ENCODE measurements at regions not wholly inside any gene's neighbourhood (a gene's known extent, or its start where the extent isn't known, plus 50 kb on each side); places are given as distances from the start of the nearest gene placed in this dataset.
"Not testable (repeated sequence)": the region's sequence is repeated elsewhere in the genome, so short reads cannot be mapped to it uniquely, and the experiment has no call there.

DNA sequence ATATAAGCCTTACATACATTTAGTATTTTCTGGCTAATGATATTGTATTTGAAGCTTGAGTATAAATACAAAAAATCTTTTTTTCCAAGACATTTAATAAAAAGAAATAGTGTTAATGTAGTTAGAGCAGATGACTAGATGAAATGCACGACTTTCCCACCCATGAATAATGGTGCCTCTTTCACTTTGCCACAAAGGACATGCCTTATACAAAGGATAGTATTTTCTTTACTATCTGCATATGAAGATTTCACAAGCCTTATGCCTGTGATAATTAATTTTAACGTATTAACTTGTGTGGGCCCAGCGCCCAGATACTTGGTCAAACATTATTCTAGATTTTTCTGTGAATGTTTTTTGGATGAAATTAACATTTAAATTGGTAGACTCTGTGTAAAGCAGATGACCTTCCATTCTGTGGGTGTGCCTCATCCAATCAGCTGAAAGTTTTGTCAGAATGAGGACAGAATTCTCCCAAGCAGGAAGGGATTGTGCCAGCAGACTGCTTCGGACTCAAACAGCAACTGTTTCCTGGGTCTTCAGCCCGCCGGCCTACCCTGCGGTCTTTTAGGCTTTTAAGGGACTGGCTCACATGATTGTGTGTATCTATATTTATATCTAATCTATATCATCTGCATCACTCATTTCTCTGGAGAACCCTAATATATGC lies 115.4 kb downstream of the USP22 start:
- Histone ChIP-seq H3K27ac (no peak overlapping the region), H3K27me3 (peaks cover 5% of the 10 kb centered on the region), H3K4me3 (ENCODE audit: low read depth in 1 of 2, low read length in 1 of 2) (no peak overlapping the region), H3K9me3 (no peaks in the 10 kb centered on the region), H3K4me1 (ENCODE audit: control insufficient read depth in 1 of 2, insufficient read depth in 1 of 2, low read depth in 1 of 2, low read length in 1 of 2) (no peaks in the 10 kb centered on the region), H3K36me3 (no peaks in the 10 kb centered on the region)
- TF ChIP-seq, protein P1, sequence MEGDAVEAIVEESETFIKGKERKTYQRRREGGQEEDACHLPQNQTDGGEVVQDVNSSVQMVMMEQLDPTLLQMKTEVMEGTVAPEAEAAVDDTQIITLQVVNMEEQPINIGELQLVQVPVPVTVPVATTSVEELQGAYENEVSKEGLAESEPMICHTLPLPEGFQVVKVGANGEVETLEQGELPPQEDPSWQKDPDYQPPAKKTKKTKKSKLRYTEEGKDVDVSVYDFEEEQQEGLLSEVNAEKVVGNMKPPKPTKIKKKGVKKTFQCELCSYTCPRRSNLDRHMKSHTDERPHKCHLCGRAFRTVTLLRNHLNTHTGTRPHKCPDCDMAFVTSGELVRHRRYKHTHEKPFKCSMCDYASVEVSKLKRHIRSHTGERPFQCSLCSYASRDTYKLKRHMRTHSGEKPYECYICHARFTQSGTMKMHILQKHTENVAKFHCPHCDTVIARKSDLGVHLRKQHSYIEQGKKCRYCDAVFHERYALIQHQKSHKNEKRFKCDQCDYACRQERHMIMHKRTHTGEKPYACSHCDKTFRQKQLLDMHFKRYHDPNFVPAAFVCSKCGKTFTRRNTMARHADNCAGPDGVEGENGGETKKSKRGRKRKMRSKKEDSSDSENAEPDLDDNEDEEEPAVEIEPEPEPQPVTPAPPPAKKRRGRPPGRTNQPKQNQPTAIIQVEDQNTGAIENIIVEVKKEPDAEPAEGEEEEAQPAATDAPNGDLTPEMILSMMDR (IDR thresholded peaks at IDR 0.05) = no peak

- Histone ChIP-seq H3K36me3 (no peaks in the 10 kb centered on the region), H3K9me3 (no peaks in the 10 kb centered on the region), H3K4me1 (ENCODE audit: control insufficient read depth in 1 of 2, insufficient read depth in 1 of 2, low read depth in 1 of 2, low read length in 1 of 2) (no peaks in the 10 kb centered on the region), H3K27me3 (peaks cover 5% of the 10 kb centered on the region), H3K27ac (no peak overlapping the region), H3K4me3 (ENCODE audit: low read depth in 1 of 2, low read length in 1 of 2) (no peak overlapping the region)
- TF ChIP-seq, protein P1 (IDR thresholded peaks at IDR 0.05) = no peak
Observed at GRCh38 chr17:20929334-20929733, 113.5 kb downstream of the USP22 start.

DNA sequence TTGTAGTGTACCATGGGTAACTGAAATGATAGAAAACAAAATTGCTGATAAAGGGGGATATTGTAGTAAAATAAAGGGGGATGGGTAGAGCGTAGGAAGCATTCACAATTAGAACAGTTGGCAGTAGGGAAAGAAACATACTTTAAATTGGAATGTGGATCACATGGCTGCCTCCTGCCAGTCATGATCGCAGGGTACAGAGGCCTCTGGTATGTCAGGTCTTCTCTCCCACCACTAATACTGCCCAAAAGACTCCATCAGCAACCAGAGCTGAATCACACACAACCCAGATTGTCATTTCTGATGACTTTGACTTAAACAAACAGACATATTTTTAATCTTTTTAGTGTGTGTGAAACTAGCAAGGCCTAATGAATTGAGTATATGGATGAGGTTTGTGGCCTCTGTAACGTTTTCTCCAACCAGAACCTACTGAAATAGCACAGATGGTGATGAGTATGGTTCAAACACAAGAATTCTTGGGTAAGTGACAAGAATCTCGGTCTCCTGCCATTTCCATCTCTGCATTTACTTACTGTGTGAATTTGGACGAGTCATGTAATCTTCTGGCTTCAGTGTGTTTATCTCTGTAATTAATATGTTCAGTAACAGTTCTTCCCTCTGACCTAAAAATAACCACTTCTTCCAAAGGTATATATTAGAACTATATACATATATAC lies 112.6 kb downstream of the USP22 start:
- Histone ChIP-seq H3K27me3 (peaks cover 5% of the 10 kb centered on the region), H3K27ac (no peak overlapping the region), H3K9me3 (no peaks in the 10 kb centered on the region), H3K36me3 (no peaks in the 10 kb centered on the region), H3K4me3 (ENCODE audit: low read depth in 1 of 2, low read length in 1 of 2) (no peak overlapping the region), H3K4me1 (ENCODE audit: control insufficient read depth in 1 of 2, insufficient read depth in 1 of 2, low read depth in 1 of 2, low read length in 1 of 2) (no peaks in the 10 kb centered on the region)
- TF ChIP-seq, protein P1 (IDR thresholded peaks at IDR 0.05) = no peak

DNA sequence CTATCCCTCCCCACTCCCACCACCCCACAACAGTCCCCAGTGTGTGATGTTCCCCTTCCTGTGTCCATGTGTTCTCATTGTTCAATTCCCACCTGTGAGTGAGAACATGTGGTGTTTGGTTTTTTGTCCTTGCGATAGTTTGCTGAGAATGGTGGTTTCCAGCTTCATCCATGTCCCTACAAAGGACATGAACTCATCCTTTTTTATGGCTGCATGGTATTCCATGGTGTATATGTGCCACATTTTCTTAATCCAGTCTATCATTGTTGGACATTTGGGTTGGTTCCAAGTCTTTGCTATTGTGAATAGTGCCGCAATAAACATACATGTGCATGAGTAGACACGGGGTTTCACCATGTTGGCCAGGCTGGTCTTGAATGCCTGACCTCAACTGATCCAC lies 109.8 kb downstream of the USP22 start:
- H3K27me3 ChIP-seq; H3K36me3 ChIP-seq; H3K27ac ChIP-seq; H3K9me3 ChIP-seq; H3K4me1 ChIP-seq (ENCODE audit: control insufficient read depth in 1 of 2, insufficient read depth in 1 of 2, low read depth in 1 of 2, low read length in 1 of 2); H3K4me3 ChIP-seq (ENCODE audit: low read depth in 1 of 2, low read length in 1 of 2): not testable (repeated sequence)

DNA sequence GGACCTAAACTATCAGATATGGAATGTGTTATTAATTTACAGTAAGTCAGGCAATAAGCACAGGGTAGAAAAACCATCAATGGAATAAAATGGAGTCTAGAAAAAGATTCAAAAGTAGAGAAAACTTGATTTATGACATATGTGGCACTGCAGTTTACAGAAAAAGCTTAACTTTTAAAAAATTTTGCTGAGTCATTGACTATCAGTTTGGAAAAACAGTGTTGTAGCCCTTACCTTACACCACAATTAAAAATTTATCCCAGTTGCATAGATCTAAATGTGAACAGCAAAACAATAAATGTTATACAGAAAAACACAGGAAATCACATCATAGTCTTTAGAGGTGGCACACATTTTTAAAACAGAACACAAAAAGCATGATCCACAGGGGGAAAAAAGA lies 108.5 kb downstream of the USP22 start:
- no peak overlapping the region for H3K4me3 ChIP-seq (ENCODE audit: low read depth in 1 of 2, low read length in 1 of 2)
- no peaks in the 10 kb centered on the region for H3K9me3 ChIP-seq
- no peak overlapping the region for H3K27ac ChIP-seq
- H3K27me3 ChIP-seq = peaks cover 5% of the 10 kb centered on the region
- H3K4me1 ChIP-seq (ENCODE audit: control insufficient read depth in 1 of 2, insufficient read depth in 1 of 2, low read depth in 1 of 2, low read length in 1 of 2) = no peaks in the 10 kb centered on the region
- no peaks in the 10 kb centered on the region for H3K36me3 ChIP-seq
- TF ChIP-seq, protein P1 (IDR thresholded peaks at IDR 0.05) = no peak

- no peak overlapping the region for H3K27ac ChIP-seq
- TF ChIP-seq, protein P1 (IDR thresholded peaks at IDR 0.05) = no peak
- H3K4me1 ChIP-seq (ENCODE audit: control insufficient read depth in 1 of 2, insufficient read depth in 1 of 2, low read depth in 1 of 2, low read length in 1 of 2) = no peaks in the 10 kb centered on the region
- H3K36me3 ChIP-seq = no peaks in the 10 kb centered on the region
- peaks cover 5% of the 10 kb centered on the region for H3K27me3 ChIP-seq
- H3K9me3 ChIP-seq = no peaks in the 10 kb centered on the region
- no peak overlapping the region for H3K4me3 ChIP-seq (ENCODE audit: low read depth in 1 of 2, low read length in 1 of 2)
Observed at GRCh38 chr17:20935740-20936139, 107.1 kb downstream of the USP22 start.

Measured in neutrophil (primary cell).